ENCODE measurements at regions not wholly inside any gene's neighbourhood (a gene's known extent, or its start where the extent isn't known, plus 50 kb on each side); places are given as distances from the start of the nearest gene placed in this dataset.
"Not testable (repeated sequence)": the region's sequence is repeated elsewhere in the genome, so short reads cannot be mapped to it uniquely, and the experiment has no call there.

GRCh38 chr9:87781331-87781730 is 55.4 kb downstream of the CTSL start:
- DNase-seq (ENCODE audit: low read depth in 3 of 3) = no peak

GRCh38 chr9:87783180-87783579 is 57.3 kb downstream of the CTSL start:
- DNase-seq (ENCODE audit: low read depth in 3 of 3) = no peak

GRCh38 chr9:87785315-87785970 is 59.5 kb downstream of the CTSL start:
- DNase-seq (ENCODE audit: low read depth in 3 of 3) = not testable (repeated sequence)

GRCh38 chr9:87786423-87786822 is 60.5 kb downstream of the CTSL start:
- no peak for DNase-seq (ENCODE audit: low read depth in 3 of 3)

GRCh38 chr9:87786876-87787275 is 61.0 kb downstream of the CTSL start:
- DNase-seq (ENCODE audit: low read depth in 3 of 3) = no peak

- no peak for DNase-seq (ENCODE audit: low read depth in 3 of 3)
These were observed 61.8 kb downstream of the CTSL start for GRCh38 chr9:87787735-87788134.

GRCh38 chr9:87792831-87793288 is 66.9 kb downstream of the CTSL start:
- peak in 1 of 3 experiments; percentile 5 for DNase-seq (ENCODE audit: low read depth in 3 of 3)

GRCh38 chr9:87793292-87793691 is 67.4 kb downstream of the CTSL start:
- DNase-seq (ENCODE audit: low read depth in 3 of 3) = no peak

GRCh38 chr9:87795178-87795577 is 69.3 kb downstream of the CTSL start:
- no peak for DNase-seq (ENCODE audit: low read depth in 3 of 3)

GRCh38 chr9:87796196-87796595 is 70.3 kb downstream of the CTSL start:
- no peak for DNase-seq (ENCODE audit: low read depth in 3 of 3)

GRCh38 chr9:87798261-87798833 is 72.4 kb downstream of the CTSL start:
- no peak for DNase-seq (ENCODE audit: low read depth in 3 of 3)

GRCh38 chr9:87799503-87799902 is 73.6 kb downstream of the CTSL start:
- no peak for DNase-seq (ENCODE audit: low read depth in 3 of 3)

- no peak for DNase-seq (ENCODE audit: low read depth in 3 of 3)
These were observed 74.5 kb downstream of the CTSL start for GRCh38 chr9:87800456-87800855.

- no peak for DNase-seq (ENCODE audit: low read depth in 3 of 3)
These were observed 75.1 kb downstream of the CTSL start for GRCh38 chr9:87801013-87801412.

- no peak for DNase-seq (ENCODE audit: low read depth in 3 of 3)
These were observed 77.2 kb downstream of the CTSL start for GRCh38 chr9:87803166-87803565.

GRCh38 chr9:87803623-87804345 is 77.9 kb downstream of the CTSL start:
- no peak for DNase-seq (ENCODE audit: low read depth in 3 of 3)

GRCh38 chr9:87805259-87805658 is 77.4 kb upstream of the SPATA31E1 start:
- DNase-seq (ENCODE audit: low read depth in 3 of 3) = no peak

GRCh38 chr9:87810008-87810407 is 72.7 kb upstream of the SPATA31E1 start:
- DNase-seq (ENCODE audit: low read depth in 3 of 3) = no peak

GRCh38 chr9:87810679-87811178 is 71.9 kb upstream of the SPATA31E1 start:
- no peak for DNase-seq (ENCODE audit: low read depth in 3 of 3)

- peak in 2 of 3 experiments; percentile 11 to 24 for DNase-seq (ENCODE audit: low read depth in 3 of 3)
These were observed 70.1 kb upstream of the SPATA31E1 start for GRCh38 chr9:87812375-87813118.

- DNase-seq (ENCODE audit: low read depth in 3 of 3) = no peak
These were observed 69.6 kb upstream of the SPATA31E1 start for GRCh38 chr9:87813119-87813463.

GRCh38 chr9:87816036-87816435 is 66.6 kb upstream of the SPATA31E1 start:
- no peak for DNase-seq (ENCODE audit: low read depth in 3 of 3)
